PC-3 (cell line): ENCODE measurements at regions not wholly inside any gene's neighbourhood (a gene's known extent, or its start where the extent isn't known, plus 50 kb on each side); places are given as distances from the start of the nearest gene placed in this dataset.
"Not testable (repeated sequence)": the region's sequence is repeated elsewhere in the genome, so short reads cannot be mapped to it uniquely, and the experiment has no call there.

Experiments
- EZH2 ChIP-seq: fragments of 300-600 bp; sonication (generic); IDR thresholded peaks from one replicate; pipeline ENCODE4 v1.6.1; 2017; ENCODE audit warnings: antibody characterized with exemption, mild to moderate bottlenecking, low read length; ENCODE audit not compliant: unreplicated experiment
- EZH2phosphoT487 ChIP-seq: fragments of 300-600 bp; sonication (generic); IDR thresholded peaks from 2 replicates; pipeline ENCODE4 v1.6.1; 2018; ENCODE audit warnings: mild to moderate bottlenecking, antibody characterized with exemption, low read length, borderline replicate concordance
- TF ChIP-seq, protein P1 (sequence below): fragments of 300-600 bp; sonication (generic); conservative IDR thresholded peaks from 2 replicates; pipeline ENCODE4 v1.5.1; 2017; ENCODE audit warnings: antibody characterized with exemption, low read depth, mild to moderate bottlenecking, low read length

DNA sequence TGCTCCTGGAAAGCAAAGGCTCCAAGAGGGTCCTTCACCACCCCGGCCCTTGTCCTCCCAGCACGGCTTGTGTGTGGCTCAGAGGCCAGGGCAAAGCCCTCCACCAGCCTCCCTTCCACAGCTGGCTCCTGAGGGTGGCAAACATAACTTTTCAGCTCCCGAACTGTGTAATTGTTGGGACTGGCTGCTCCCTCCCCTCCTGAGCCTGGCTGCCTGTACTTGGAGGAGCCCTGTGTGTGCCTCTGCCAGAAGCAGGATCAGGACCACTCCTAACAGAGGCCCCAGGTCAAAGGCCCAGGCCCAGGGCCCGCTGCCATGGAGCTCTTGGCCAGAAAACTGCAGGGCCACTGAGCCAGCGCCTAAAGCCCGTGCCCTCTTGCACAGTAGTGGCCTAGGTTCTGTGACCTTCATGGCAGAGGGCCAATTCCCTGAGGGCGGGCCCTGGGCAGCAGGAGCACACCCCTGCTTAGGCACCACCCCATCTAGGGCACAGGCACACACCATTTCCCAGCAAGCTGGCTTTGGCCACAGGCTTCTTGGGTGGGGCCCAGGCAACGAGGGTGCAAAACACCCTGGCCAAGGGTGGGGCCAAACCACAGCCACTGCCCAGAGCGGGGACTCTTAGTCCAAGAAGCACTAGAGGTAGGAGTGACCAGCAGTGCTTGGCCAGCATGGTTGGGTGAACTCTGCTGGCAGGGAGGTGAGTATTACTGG, 201.2 kb downstream of the TBC1D2B start:
- TF ChIP-seq, protein P1, sequence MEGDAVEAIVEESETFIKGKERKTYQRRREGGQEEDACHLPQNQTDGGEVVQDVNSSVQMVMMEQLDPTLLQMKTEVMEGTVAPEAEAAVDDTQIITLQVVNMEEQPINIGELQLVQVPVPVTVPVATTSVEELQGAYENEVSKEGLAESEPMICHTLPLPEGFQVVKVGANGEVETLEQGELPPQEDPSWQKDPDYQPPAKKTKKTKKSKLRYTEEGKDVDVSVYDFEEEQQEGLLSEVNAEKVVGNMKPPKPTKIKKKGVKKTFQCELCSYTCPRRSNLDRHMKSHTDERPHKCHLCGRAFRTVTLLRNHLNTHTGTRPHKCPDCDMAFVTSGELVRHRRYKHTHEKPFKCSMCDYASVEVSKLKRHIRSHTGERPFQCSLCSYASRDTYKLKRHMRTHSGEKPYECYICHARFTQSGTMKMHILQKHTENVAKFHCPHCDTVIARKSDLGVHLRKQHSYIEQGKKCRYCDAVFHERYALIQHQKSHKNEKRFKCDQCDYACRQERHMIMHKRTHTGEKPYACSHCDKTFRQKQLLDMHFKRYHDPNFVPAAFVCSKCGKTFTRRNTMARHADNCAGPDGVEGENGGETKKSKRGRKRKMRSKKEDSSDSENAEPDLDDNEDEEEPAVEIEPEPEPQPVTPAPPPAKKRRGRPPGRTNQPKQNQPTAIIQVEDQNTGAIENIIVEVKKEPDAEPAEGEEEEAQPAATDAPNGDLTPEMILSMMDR = not testable (repeated sequence)
- not testable (repeated sequence) for TF ChIP-seq EZH2, EZH2phosphoT487
